GM12874 (cell line): ENCODE measurements at regions not wholly inside any gene's neighbourhood (a gene's known extent, or its start where the extent isn't known, plus 50 kb on each side); places are given as distances from the start of the nearest gene placed in this dataset.

Experiments used
- TF ChIP-seq, protein P1 (sequence below): IDR thresholded peaks from 2 replicates; pipeline ENCODE4 v1.5.1; 2011; ENCODE audit warnings: low read depth, mild to moderate bottlenecking, control low read depth, low read length, moderate library complexity; ENCODE audit not compliant: insufficient read depth

GRCh38 chr9:108444400-108445358 lies 411.1 kb downstream of the ACTL7B start:
- TF ChIP-seq, protein P1, sequence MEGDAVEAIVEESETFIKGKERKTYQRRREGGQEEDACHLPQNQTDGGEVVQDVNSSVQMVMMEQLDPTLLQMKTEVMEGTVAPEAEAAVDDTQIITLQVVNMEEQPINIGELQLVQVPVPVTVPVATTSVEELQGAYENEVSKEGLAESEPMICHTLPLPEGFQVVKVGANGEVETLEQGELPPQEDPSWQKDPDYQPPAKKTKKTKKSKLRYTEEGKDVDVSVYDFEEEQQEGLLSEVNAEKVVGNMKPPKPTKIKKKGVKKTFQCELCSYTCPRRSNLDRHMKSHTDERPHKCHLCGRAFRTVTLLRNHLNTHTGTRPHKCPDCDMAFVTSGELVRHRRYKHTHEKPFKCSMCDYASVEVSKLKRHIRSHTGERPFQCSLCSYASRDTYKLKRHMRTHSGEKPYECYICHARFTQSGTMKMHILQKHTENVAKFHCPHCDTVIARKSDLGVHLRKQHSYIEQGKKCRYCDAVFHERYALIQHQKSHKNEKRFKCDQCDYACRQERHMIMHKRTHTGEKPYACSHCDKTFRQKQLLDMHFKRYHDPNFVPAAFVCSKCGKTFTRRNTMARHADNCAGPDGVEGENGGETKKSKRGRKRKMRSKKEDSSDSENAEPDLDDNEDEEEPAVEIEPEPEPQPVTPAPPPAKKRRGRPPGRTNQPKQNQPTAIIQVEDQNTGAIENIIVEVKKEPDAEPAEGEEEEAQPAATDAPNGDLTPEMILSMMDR = no peak

GRCh38 chr9:108443741-108444140 lies 412.0 kb downstream of the ACTL7B start:
- TF ChIP-seq, protein P1 = no peak

- TF ChIP-seq, protein P1 = no peak
These were observed 412.7 kb downstream of the ACTL7B start for GRCh38 chr9:108443019-108443633.

DNA sequence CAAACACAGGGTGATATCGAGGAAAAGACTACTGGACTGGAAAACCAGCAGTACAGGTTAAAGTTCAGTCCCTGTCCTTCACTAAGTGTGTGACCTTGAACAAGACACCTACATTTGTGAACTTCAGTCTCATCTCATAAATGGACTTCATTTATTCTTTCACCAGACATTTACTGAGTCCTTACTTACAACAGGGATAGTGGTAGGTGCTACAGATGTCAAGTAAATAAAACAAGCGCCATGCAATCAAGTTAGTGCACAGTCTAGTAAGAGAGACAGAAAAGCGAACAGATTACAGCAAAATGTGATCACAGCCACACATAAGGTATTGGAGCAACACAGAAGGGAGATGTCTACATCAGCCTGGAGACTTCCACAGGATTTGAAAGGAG lies 413.2 kb downstream of the ACTL7B start:
- TF ChIP-seq, protein P1 = no peak

GRCh38 chr9:108441726-108442125 lies 414.1 kb downstream of the ACTL7B start:
- TF ChIP-seq, protein P1 = no peak

DNA sequence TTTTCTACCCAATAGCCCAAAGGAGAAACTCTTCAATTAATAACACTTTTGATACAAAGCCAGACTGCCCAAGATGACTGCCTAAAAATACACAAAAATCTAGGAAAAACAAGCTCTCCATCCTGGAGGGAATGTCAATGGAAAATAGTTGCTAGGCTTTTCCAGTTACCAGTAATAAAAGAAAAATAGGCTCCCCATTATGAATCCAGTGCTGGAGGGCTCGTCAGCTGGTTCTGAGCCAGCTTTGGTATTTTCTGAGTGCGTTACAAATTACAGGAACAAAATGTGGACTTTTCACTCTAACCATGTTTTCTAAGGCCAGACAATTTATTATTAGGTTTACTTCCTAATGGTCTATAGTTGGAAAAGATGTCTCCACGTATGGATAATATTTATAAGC lies 414.5 kb downstream of the ACTL7B start:
- TF ChIP-seq, protein P1 = no peak

- TF ChIP-seq, protein P1 = no peak
These were observed 415.8 kb downstream of the ACTL7B start for GRCh38 chr9:108439947-108440346.
